NT2/D1 (cell line): ENCODE measurements at regions not wholly inside any gene's neighbourhood (a gene's known extent, or its start where the extent isn't known, plus 50 kb on each side); places are given as distances from the start of the nearest gene placed in this dataset.
A peak's percentile ranks its signal among the peaks of the same experiment; 100 is the strongest.
"Not testable (repeated sequence)": the region's sequence is repeated elsewhere in the genome, so short reads cannot be mapped to it uniquely, and the experiment has no call there.

Source experiments
- DNase-seq: peaks from one replicate; pipeline ENCODE4 v3.0.0-alpha.2; 2011; ENCODE audit warnings: low read depth, low spot score
- H3K27me3 ChIP-seq: 2 replicates; pipeline ENCODE4 v1.6.0; 2011; ENCODE audit warnings: mild to moderate bottlenecking; ENCODE audit not compliant: insufficient read length, insufficient read depth
- H3K36me3 ChIP-seq: 2 replicates; pipeline ENCODE4 v1.6.1; 2011; ENCODE audit warnings: mild to moderate bottlenecking, low read length, mixed read lengths; ENCODE audit not compliant: insufficient read depth, insufficient read length
- H3K4me1 ChIP-seq: 2 replicates; pipeline ENCODE4 v1.5.1; 2011; ENCODE audit not compliant: insufficient read depth, insufficient read length
- H3K4me3 ChIP-seq: 2 replicates; pipeline ENCODE4 v1.5.1; 2011; ENCODE audit warnings: low read depth; ENCODE audit not compliant: insufficient read length
- H3K9ac ChIP-seq: 2 replicates; pipeline ENCODE4 v1.6.0; 2011; ENCODE audit warnings: low read depth; ENCODE audit not compliant: insufficient read length
- H3K9me3 ChIP-seq: 2 replicates; pipeline ENCODE4 v1.5.1; 2011; ENCODE audit warnings: mild to moderate bottlenecking, low read length; ENCODE audit not compliant: insufficient read depth
- SUZ12 ChIP-seq: IDR thresholded peaks from 2 replicates; pipeline ENCODE4 v1.6.1; 2011; ENCODE audit not compliant: insufficient read length, insufficient read depth; ENCODE audit errors: extremely low read depth
- YY1 ChIP-seq: IDR thresholded peaks from 2 replicates; pipeline ENCODE4 v1.6.1; 2011; ENCODE audit not compliant: insufficient read length, insufficient read depth
- ZNF274 ChIP-seq: IDR thresholded peaks from 2 replicates; pipeline ENCODE4 v1.6.1; 2011; ENCODE audit warnings: mild to moderate bottlenecking, low read depth, low read length

- Histone ChIP-seq H3K4me3 (no peak overlapping the region), H3K36me3 (no peaks in the 10 kb centered on the region), H3K9me3 (peaks cover 27% of the 10 kb centered on the region; the same call in 1 of the 2 replicates), H3K9ac (no peak overlapping the region), H3K4me1 (peaks cover 3% of the 10 kb centered on the region), H3K27me3 (no peaks in the 10 kb centered on the region)
- TF ChIP-seq SUZ12 (no peak), YY1 (no peak), ZNF274 (no peak)
- no peak for DNase-seq
Measured at GRCh38 chr7:70890147-70890969, 241.6 kb upstream of the GALNT17 start.

GRCh38 chr7:70893422-70893821 lies 238.5 kb upstream of the GALNT17 start:
- peaks cover 27% of the 10 kb centered on the region; the same call in 1 of the 2 replicates for H3K9me3 ChIP-seq
- H3K4me3 ChIP-seq, result no peak overlapping the region
- no peaks in the 10 kb centered on the region for H3K27me3 ChIP-seq
- TF ChIP-seq ZNF274, result no peak
- no peak for TF ChIP-seq YY1
- no peak overlapping the region for H3K9ac ChIP-seq
- H3K36me3 ChIP-seq, result no peaks in the 10 kb centered on the region
- no peak for DNase-seq
- peaks cover 3% of the 10 kb centered on the region for H3K4me1 ChIP-seq

- peak; percentile 68 for DNase-seq
Measured at GRCh38 chr7:70893971-70894715, 237.8 kb upstream of the GALNT17 start.

GRCh38 chr7:70894799-70895198 lies 237.1 kb upstream of the GALNT17 start:
- peaks cover 3% of the 10 kb centered on the region for H3K4me1 ChIP-seq
- H3K9me3 ChIP-seq, result peaks cover 16% of the 10 kb centered on the region; the same call in 1 of the 2 replicates
- no peaks in the 10 kb centered on the region for H3K27me3 ChIP-seq
- H3K36me3 ChIP-seq, result no peaks in the 10 kb centered on the region
- TF ChIP-seq ZNF274 (no peak), YY1 (no peak), SUZ12 (no peak)
- DNase-seq, result no peak
- no peak overlapping the region for H3K4me3 ChIP-seq
- no peak overlapping the region for H3K9ac ChIP-seq

More at GRCh38 chr7:70893971-70894715, 237.8 kb upstream of the GALNT17 start:
- no peak overlapping the region for H3K9ac ChIP-seq
- no peaks in the 10 kb centered on the region for H3K27me3 ChIP-seq
- no peak for TF ChIP-seq YY1
- no peak for TF ChIP-seq SUZ12
- no peak for TF ChIP-seq ZNF274
- H3K4me3 ChIP-seq, result no peak overlapping the region
- peaks cover 20% of the 10 kb centered on the region; the same call in 1 of the 2 replicates for H3K9me3 ChIP-seq
- peaks cover 3% of the 10 kb centered on the region for H3K4me1 ChIP-seq
- no peaks in the 10 kb centered on the region for H3K36me3 ChIP-seq

GRCh38 chr7:70895337-70896200 lies 236.4 kb upstream of the GALNT17 start:
- not testable (repeated sequence) for H3K4me3 ChIP-seq, H3K27me3 ChIP-seq, DNase-seq, H3K9me3 ChIP-seq, H3K4me1 ChIP-seq, H3K36me3 ChIP-seq, H3K9ac ChIP-seq

- no peaks in the 10 kb centered on the region for H3K36me3 ChIP-seq
- no peaks in the 10 kb centered on the region for H3K4me1 ChIP-seq
- no peak overlapping the region for H3K4me3 ChIP-seq
- DNase-seq, result no peak
- no peak overlapping the region for H3K9ac ChIP-seq
- TF ChIP-seq SUZ12, result no peak
- no peak for TF ChIP-seq YY1
- no peak for TF ChIP-seq ZNF274
- H3K9me3 ChIP-seq, result no peaks in the 10 kb centered on the region
- H3K27me3 ChIP-seq, result no peaks in the 10 kb centered on the region
Measured at GRCh38 chr7:70907259-70908247, 224.4 kb upstream of the GALNT17 start.
